Psoas muscle (tissue), 7 donors: ENCODE measurements at regions not wholly inside any gene's neighbourhood (a gene's known extent, or its start where the extent isn't known, plus 50 kb on each side); places are given as distances from the start of the nearest gene placed in this dataset.
"Not testable (repeated sequence)": the region's sequence is repeated elsewhere in the genome, so short reads cannot be mapped to it uniquely, and the experiment has no call there.

Source experiments
- ATAC-seq, 4 donors: fragments of 200-7000 bp; cut with Tn5 transposase; one replicate each; pipeline ENCODE4 v1.9.1; 2020; ENCODE audit warnings: moderate library complexity in 3 of 4, mild to moderate bottlenecking in 2 of 4
- DNase-seq, 2 donors: peaks; one replicate each; pipeline ENCODE4 v3.0.0-alpha.2; 2020
- H3K27ac ChIP-seq: fragments of 200-600 bp; one replicate; pipeline ENCODE4 v1.8.0; 2022
- H3K27me3 ChIP-seq, 3 donors: fragments of 200-600 bp in 1 of 3; one replicate each; pipeline versions ENCODE4 v1.6.1 to v1.8.0; 2013 to 2022; ENCODE audit warnings: low read length in 2 of 3, mild to moderate bottlenecking in 2 of 3, moderate library complexity in 1 of 3; ENCODE audit not compliant: insufficient read depth in 3 of 3
- H3K36me3 ChIP-seq, 2 donors: fragments of 200-600 bp in 1 of 2; one replicate each; pipeline versions ENCODE4 v1.6.1 to v1.8.0; 2013 to 2022; ENCODE audit warnings: low read depth in 1 of 2, mild to moderate bottlenecking in 1 of 2, moderate library complexity in 1 of 2; ENCODE audit not compliant: insufficient read depth in 1 of 2
- H3K4me1 ChIP-seq: fragments of 200-600 bp; one replicate; pipeline ENCODE4 v1.8.0; 2022
- H3K4me3 ChIP-seq: fragments of 200-600 bp; one replicate; pipeline ENCODE4 v1.8.0; 2022; ENCODE audit warnings: mild to moderate bottlenecking
- H3K9me3 ChIP-seq: fragments of 200-600 bp; one replicate; pipeline ENCODE4 v1.8.0; 2022
- WGBS, 3 donors: extraction: QIAGEN DNeasy Blood & Tissue Kit; methylation state at CpG; one replicate each; pipeline versions ENCODE4 v1.1.6 to v1.1.7; 2013; 5-methylcytosine and 5-hydroxymethylcytosine counted together
- intact Hi-C, 2 donors: fragments of 100-400 bp; cut with DNase I; formaldehyde crosslinking; loops; one replicate each; pipeline versions ENCODE4 v1.11.0 to v1.14.2; 2022
- TF ChIP-seq, protein P1 (sequence below): fragments of 200-600 bp; IDR thresholded peaks from one replicate; pipeline ENCODE4 v1.8.0; 2022; ENCODE audit warnings: antibody characterized with exemption
- donor health status: healthy with polysubstance abuse.
- donor health status: DM: no; HTN: no; CAD: no; lungs with moderate emphysema.
- donor health status: Bipolar disorder and iron deficiency.
- donor health status: healthy.
- donor health status: DM: yes; HTN: yes; CAD: no.
- donor health status: DM: no; HTN: no; CAD: no.
- donor health status: DM: yes; HTN: yes; CAD: no.

DNA sequence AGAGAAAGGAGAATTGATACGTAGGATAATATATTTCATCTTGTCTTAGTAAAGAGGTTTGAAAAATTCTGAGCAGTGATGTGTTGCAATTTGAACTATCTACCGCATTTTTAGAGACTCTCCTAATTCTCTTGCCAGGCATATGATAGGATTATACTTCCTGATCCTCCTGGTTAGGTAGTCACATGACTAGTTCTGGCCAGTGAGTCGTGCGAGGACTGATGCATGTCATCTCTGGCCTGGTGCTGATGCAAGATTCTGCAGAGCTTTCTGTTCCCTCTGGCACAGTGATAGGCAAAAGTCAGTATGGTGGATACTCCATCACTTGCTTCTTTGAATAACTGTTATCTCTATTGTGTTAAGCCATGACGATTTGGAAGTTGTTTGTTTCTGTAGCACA is 277.6 kb upstream of the NAALADL2 start:
- 93 to 98% (median 96%) methylated on average over 5 of the region's 5 CpGs for WGBS, 3 donors
- Histone ChIP-seq H3K4me1 (no peaks in the 10 kb centered on the region), H3K36me3 (no peaks in the 10 kb centered on the region), H3K9me3 (no peaks in the 10 kb centered on the region), H3K27ac (no peak overlapping the region), H3K4me3 (no peak overlapping the region), H3K27me3 (no peaks in the 10 kb centered on the region)
- DNase-seq (no peak), ATAC-seq (no peak)
- TF ChIP-seq, protein P1, sequence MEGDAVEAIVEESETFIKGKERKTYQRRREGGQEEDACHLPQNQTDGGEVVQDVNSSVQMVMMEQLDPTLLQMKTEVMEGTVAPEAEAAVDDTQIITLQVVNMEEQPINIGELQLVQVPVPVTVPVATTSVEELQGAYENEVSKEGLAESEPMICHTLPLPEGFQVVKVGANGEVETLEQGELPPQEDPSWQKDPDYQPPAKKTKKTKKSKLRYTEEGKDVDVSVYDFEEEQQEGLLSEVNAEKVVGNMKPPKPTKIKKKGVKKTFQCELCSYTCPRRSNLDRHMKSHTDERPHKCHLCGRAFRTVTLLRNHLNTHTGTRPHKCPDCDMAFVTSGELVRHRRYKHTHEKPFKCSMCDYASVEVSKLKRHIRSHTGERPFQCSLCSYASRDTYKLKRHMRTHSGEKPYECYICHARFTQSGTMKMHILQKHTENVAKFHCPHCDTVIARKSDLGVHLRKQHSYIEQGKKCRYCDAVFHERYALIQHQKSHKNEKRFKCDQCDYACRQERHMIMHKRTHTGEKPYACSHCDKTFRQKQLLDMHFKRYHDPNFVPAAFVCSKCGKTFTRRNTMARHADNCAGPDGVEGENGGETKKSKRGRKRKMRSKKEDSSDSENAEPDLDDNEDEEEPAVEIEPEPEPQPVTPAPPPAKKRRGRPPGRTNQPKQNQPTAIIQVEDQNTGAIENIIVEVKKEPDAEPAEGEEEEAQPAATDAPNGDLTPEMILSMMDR, result no peak
- intact Hi-C loops, result no loop called here

DNA sequence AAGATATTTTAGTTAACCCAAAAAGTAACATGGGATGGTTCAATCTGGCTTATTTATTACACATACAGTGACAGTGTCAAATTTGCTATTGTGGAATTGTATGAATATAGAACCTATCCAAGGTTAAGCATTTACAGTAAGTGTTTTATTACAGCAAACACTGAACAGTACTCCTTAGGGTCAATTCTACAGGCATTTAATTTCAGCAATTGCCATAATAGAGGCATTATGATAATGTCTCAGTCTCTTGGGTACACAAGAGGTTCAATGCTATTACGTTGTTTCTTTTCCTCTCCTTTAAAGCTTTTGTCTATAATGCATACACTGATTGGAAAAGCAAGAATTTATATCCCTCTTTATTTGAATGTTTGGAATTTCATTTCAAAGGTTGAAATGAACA is 275.7 kb upstream of the NAALADL2 start:
- TF ChIP-seq, protein P1, result no peak
- H3K27me3 ChIP-seq, result no peaks in the 10 kb centered on the region
- H3K4me3 ChIP-seq, result no peak overlapping the region
- intact Hi-C loops, result no loop called here
- DNase-seq (no peak), ATAC-seq (no peak)
- H3K4me1 ChIP-seq, result no peaks in the 10 kb centered on the region
- H3K27ac ChIP-seq, result no peak overlapping the region
- H3K36me3 ChIP-seq, result no peaks in the 10 kb centered on the region
- WGBS, 3 donors, result 65 to 79% (median 76%) methylated on average over 1 of the region's 1 CpG
- no peaks in the 10 kb centered on the region for H3K9me3 ChIP-seq

DNA sequence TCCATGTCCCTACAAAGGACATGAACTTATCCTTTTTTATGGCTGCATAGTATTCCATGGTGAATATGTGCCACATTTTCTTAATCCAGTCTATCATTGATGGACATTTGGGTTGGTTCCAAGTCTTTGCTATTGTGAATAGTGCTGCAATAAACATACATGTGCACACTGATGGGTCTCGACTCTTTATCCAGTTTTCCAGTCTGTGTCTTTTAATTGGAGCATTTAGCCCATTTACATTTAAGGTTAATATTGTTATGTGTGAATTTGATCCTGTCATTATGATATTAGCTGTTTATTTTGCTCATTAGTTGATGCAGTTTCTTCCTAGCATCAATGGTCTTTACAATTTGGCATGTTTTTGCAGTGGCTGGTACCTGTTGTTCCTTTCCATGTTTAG is 272.0 kb upstream of the NAALADL2 start:
- intact Hi-C loops, DNase-seq, H3K36me3 ChIP-seq, H3K27ac ChIP-seq, H3K27me3 ChIP-seq, ATAC-seq, H3K4me1 ChIP-seq, H3K9me3 ChIP-seq, H3K4me3 ChIP-seq: not testable (repeated sequence)
- WGBS, 3 donors, result 99 to 100% (median 100%) methylated on average over 1 of the region's 1 CpG

DNA sequence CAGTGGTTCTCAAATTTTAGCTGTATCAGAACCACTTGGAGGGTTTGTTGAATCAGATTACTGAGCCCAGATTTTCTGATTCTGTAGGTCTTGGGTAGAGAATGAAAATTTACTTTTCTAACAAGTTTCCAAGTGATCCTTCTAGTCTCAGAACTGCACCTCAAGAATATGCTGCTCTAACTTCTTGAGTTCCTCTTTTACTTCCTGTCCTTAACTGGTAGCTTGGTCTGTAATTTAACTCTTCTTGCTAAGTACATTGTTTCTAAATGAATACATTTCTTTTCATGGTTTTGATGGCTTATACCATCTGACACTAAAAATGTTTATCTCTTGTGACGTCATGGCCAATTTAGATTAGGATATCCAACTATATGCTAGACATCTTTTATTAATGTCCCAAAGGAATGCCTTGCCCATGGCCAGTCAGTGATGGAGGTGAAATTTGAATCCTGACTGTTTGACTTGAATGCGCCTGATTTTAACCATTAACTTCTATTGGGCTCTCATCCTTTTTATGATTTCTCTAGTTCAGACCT is 262.6 kb upstream of the NAALADL2 start:
- Histone ChIP-seq H3K4me1 (no peaks in the 10 kb centered on the region), H3K27ac (no peak overlapping the region), H3K4me3 (no peak overlapping the region), H3K27me3 (no peaks in the 10 kb centered on the region), H3K36me3 (no peaks in the 10 kb centered on the region), H3K9me3 (no peaks in the 10 kb centered on the region)
- TF ChIP-seq, protein P1, result no peak
- ATAC-seq (no peak), DNase-seq (no peak)
- 44 to 91% (median 78%) methylated on average over 2 of the region's 2 CpGs for WGBS, 3 donors
- intact Hi-C loops, result no loop called here

DNA sequence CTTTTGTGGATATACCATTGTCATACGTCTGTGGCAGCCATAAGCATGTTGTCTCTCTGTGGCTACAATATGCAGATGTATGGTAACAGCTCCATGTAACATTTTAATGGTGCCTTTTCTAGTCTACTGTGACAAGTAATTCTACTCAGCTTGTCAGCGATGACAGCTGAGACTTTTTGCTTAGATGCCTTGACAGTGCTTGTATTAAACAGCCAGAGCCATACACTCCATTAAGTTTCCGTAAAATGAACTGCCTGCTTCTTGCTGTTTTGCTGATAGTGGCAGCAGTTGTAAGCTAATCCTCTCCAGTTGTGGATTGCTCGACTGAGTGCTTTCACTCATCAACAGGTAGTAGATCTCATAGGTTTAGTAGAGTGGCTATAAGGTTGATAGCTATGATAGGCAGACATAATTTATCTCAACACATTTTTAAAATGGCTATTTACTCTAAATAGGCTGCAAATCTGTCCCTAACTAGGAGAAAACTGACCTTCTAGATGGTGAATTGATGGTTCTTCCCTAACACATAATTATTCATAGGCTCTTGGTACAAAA is 260.2 kb upstream of the NAALADL2 start:
- Histone ChIP-seq H3K4me3 (no peak overlapping the region), H3K27ac (no peak overlapping the region), H3K4me1 (no peaks in the 10 kb centered on the region), H3K27me3 (no peaks in the 10 kb centered on the region), H3K36me3 (no peaks in the 10 kb centered on the region), H3K9me3 (no peaks in the 10 kb centered on the region)
- intact Hi-C loops, result no loop called here
- DNase-seq (no peak), ATAC-seq (no peak)
- 53 to 66% (median 60%) methylated on average over 4 of the region's 4 CpGs for WGBS, 3 donors
- TF ChIP-seq, protein P1, result no peak
